ENCODE measurements at regions not wholly inside any gene's neighbourhood (a gene's known extent, or its start where the extent isn't known, plus 50 kb on each side); places are given as distances from the start of the nearest gene placed in this dataset.

DNA sequence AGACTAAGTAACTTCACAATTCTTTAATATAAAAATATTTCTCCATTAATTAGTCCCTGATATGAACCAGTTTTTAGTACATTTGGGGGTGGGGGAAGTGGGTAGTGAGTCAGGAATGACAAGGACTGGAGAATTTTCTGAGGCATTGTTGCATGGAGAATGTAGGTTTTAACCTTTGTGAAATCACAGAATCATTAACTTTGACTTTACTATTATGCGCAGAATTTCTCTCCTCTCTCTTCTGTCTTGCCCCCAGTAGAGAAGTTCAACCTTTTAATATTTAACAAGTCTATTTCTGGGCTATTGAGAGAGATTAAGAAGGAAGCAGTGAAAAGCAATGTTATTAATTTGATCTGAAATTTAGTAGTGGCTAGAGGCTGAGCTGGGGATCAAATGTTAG is 597.0 kb downstream of the PCDH18 start:
- TF ChIP-seq, protein P1, sequence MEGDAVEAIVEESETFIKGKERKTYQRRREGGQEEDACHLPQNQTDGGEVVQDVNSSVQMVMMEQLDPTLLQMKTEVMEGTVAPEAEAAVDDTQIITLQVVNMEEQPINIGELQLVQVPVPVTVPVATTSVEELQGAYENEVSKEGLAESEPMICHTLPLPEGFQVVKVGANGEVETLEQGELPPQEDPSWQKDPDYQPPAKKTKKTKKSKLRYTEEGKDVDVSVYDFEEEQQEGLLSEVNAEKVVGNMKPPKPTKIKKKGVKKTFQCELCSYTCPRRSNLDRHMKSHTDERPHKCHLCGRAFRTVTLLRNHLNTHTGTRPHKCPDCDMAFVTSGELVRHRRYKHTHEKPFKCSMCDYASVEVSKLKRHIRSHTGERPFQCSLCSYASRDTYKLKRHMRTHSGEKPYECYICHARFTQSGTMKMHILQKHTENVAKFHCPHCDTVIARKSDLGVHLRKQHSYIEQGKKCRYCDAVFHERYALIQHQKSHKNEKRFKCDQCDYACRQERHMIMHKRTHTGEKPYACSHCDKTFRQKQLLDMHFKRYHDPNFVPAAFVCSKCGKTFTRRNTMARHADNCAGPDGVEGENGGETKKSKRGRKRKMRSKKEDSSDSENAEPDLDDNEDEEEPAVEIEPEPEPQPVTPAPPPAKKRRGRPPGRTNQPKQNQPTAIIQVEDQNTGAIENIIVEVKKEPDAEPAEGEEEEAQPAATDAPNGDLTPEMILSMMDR (IDR thresholded peaks at IDR 0.05 in 4 of 5, conservative IDR thresholded peaks at IDR 0.05 in 1 of 5), result no peak
- TF ChIP-seq POLR2A (IDR thresholded peaks at IDR 0.05), result no peak
